Hepatocyte (in vitro differentiated cells): ENCODE measurements at regions not wholly inside any gene's neighbourhood (a gene's known extent, or its start where the extent isn't known, plus 50 kb on each side); places are given as distances from the start of the nearest gene placed in this dataset.

Source experiments
- DNase-seq: peaks from one replicate; pipeline ENCODE4 v3.0.0-alpha.2; 2016; ENCODE audit warnings: low spot score
- H2AFZ ChIP-seq: fragments of 200-600 bp; sonication (generic); 2 replicates; pipeline ENCODE4 v1.6.0; 2016; ENCODE audit warnings: antibody characterized with exemption, mild to moderate bottlenecking
- H3K27ac ChIP-seq: fragments of 200-600 bp; sonication (generic); 2 replicates; pipeline ENCODE4 v1.5.1; 2016; ENCODE audit warnings: mild to moderate bottlenecking
- H3K27me3 ChIP-seq: fragments of 200-600 bp; sonication (generic); 2 replicates; pipeline ENCODE4 v1.6.1; 2016
- H3K36me3 ChIP-seq: fragments of 200-600 bp; sonication (generic); replicated peaks from 2 replicates; pipeline ENCODE4 v1.5.1; 2016; ENCODE audit warnings: low read depth; ENCODE audit not compliant: insufficient read depth
- H3K4me1 ChIP-seq: fragments of 200-600 bp; sonication (generic); 2 replicates; pipeline ENCODE4 v1.5.1; 2016; ENCODE audit warnings: mild to moderate bottlenecking, moderate library complexity; ENCODE audit not compliant: insufficient read depth
- H3K4me2 ChIP-seq: fragments of 200-600 bp; sonication (generic); 2 replicates; pipeline ENCODE4 v1.6.0; 2016
- H3K4me3 ChIP-seq: fragments of 200-600 bp; sonication (generic); 2 replicates; pipeline ENCODE4 v1.5.1; 2016; ENCODE audit warnings: mild to moderate bottlenecking
- H3K79me2 ChIP-seq: fragments of 200-600 bp; sonication (generic); 2 replicates; pipeline ENCODE4 v1.6.0; 2017; ENCODE audit warnings: mild to moderate bottlenecking
- H3K9me2 ChIP-seq: fragments of 200-600 bp; sonication (generic); replicated peaks from 2 replicates; pipeline ENCODE4 v1.6.0; 2017; ENCODE audit warnings: mild to moderate bottlenecking; ENCODE audit not compliant: insufficient read depth
- H3K9me3 ChIP-seq: fragments of 200-600 bp; sonication (generic); 2 replicates; pipeline ENCODE4 v1.5.1; 2016; ENCODE audit warnings: low read depth, mild to moderate bottlenecking
- H4K20me1 ChIP-seq: fragments of 200-600 bp; sonication (generic); 2 replicates; pipeline ENCODE4 v1.6.0; 2016; ENCODE audit warnings: mild to moderate bottlenecking; ENCODE audit not compliant: insufficient read depth, poor library complexity, severe bottlenecking
- CTCF ChIP-seq: fragments of 200-600 bp; sonication (generic); IDR thresholded peaks from 2 replicates; pipeline ENCODE4 v1.5.1; 2016; ENCODE audit warnings: antibody characterized with exemption, mild to moderate bottlenecking; ENCODE audit not compliant: poor library complexity
- EZH2 ChIP-seq: fragments of 200-600 bp; sonication (generic); IDR thresholded peaks from 2 replicates; pipeline ENCODE4 v1.6.1; 2016; ENCODE audit warnings: antibody characterized with exemption, mild to moderate bottlenecking, borderline replicate concordance
- EZH2phosphoT487 ChIP-seq: fragments of 200-600 bp; sonication (generic); IDR thresholded peaks from one replicate; pipeline ENCODE4 v1.6.1; 2018; ENCODE audit warnings: antibody characterized with exemption, mild to moderate bottlenecking, low read depth, moderate library complexity; ENCODE audit not compliant: unreplicated experiment, severe bottlenecking
- WGBS: methylation state at CpG from one replicate; pipeline ENCODE4 v1.1.6; 2016; ENCODE audit warnings: low lambda C conversion rate; ENCODE audit errors: missing lambda C conversion rate; 5-methylcytosine and 5-hydroxymethylcytosine counted together

DNA sequence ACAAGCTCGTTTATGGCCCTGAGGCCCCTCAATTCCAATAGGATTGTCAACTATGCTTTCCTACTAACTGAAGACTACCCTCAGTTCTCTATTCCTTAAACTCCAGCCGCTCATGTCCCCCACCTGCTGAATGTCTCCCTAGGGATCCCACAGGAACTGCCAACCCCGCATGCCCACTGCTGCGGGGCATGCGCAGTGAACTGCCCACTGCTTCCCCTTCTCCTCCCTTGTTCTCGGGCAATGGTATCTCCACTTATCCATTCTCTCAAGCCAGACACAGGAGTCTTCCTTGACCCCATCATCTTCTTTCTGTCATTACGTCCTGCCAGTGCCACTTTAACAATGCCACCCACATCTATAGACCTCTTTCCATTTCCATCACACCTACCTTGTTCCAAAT, 90.0 kb downstream of the FGF18 start:
- Histone ChIP-seq H2AFZ (no peak overlapping the region), H3K9me2 (no peaks in the 10 kb centered on the region), H3K4me1 (no peaks in the 10 kb centered on the region), H3K4me2 (no peak overlapping the region), H3K4me3 (no peak overlapping the region), H3K36me3 (no peaks in the 10 kb centered on the region), H3K27me3 (no peaks in the 10 kb centered on the region), H3K27ac (no peak overlapping the region), H3K79me2 (no peaks in the 10 kb centered on the region), H4K20me1 (no peaks in the 10 kb centered on the region), H3K9me3 (no peaks in the 10 kb centered on the region)
- TF ChIP-seq CTCF (no peak), EZH2 (no peak), EZH2phosphoT487 (no peak)
- WGBS: 97% methylated on average over 7 of the region's 7 CpGs
- no peak for DNase-seq

- Histone ChIP-seq H3K4me2 (no peak overlapping the region), H2AFZ (no peak overlapping the region), H3K27me3 (no peaks in the 10 kb centered on the region), H3K9me2 (no peaks in the 10 kb centered on the region), H3K9me3 (no peaks in the 10 kb centered on the region), H4K20me1 (no peaks in the 10 kb centered on the region), H3K4me3 (no peak overlapping the region), H3K79me2 (no peaks in the 10 kb centered on the region), H3K36me3 (no peaks in the 10 kb centered on the region), H3K4me1 (no peaks in the 10 kb centered on the region), H3K27ac (no peak overlapping the region)
- 89% methylated on average over 5 of the region's 5 CpGs for WGBS
- DNase-seq: no peak
- TF ChIP-seq CTCF: no peak
- TF ChIP-seq EZH2: no peak
- TF ChIP-seq EZH2phosphoT487: no peak
Observed at GRCh38 chr5:171512397-171512796, 93.0 kb downstream of the FGF18 start.

DNA sequence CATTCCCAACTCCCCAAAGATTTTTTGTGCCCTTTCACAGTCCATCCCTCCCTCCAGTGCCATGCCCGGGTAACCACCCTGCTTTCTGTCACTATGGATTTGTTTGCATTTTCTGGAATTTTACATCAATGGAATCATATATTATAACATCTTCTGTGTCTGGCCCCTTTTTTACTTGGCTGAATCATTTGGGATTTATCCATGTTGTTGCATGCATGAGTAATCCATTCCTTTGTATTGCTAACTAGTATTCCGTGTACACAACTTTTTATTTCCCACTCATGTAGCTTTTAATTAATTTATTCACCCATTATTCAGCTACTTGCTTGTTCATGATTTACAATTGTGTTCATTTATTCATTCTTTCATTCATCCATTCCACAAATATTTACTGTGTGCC, 94.1 kb downstream of the FGF18 start:
- Histone ChIP-seq H3K36me3 (no peaks in the 10 kb centered on the region), H3K27me3 (no peaks in the 10 kb centered on the region)
- TF ChIP-seq CTCF: no peak
- TF ChIP-seq EZH2: no peak
- TF ChIP-seq EZH2phosphoT487: no peak

GRCh38 chr5:171518916-171519315, 99.5 kb downstream of the FGF18 start:
- 96% methylated on average over 13 of the region's 13 CpGs for WGBS
- no peaks in the 10 kb centered on the region for H3K9me3 ChIP-seq
- no peak overlapping the region for H3K27ac ChIP-seq
- no peaks in the 10 kb centered on the region for H3K79me2 ChIP-seq
- H4K20me1 ChIP-seq: no peaks in the 10 kb centered on the region
- DNase-seq: no peak
- H3K27me3 ChIP-seq: no peaks in the 10 kb centered on the region
- no peaks in the 10 kb centered on the region for H3K9me2 ChIP-seq
- H3K4me3 ChIP-seq: no peak overlapping the region
- TF ChIP-seq EZH2 (no peak), CTCF (no peak), EZH2phosphoT487 (no peak)
- peaks cover 19% of the 10 kb centered on the region for H3K4me1 ChIP-seq
- H3K4me2 ChIP-seq: no peak overlapping the region
- no peak overlapping the region for H2AFZ ChIP-seq
- no peaks in the 10 kb centered on the region for H3K36me3 ChIP-seq

More for the DNA sequence above, 94.1 kb downstream of the FGF18 start:
- WGBS: 75% methylated on average over 2 of the region's 2 CpGs
- DNase-seq: no peak
- Histone ChIP-seq H3K4me3 (no peak overlapping the region), H3K4me1 (no peaks in the 10 kb centered on the region), H2AFZ (no peak overlapping the region), H3K79me2 (no peaks in the 10 kb centered on the region), H4K20me1 (no peaks in the 10 kb centered on the region), H3K27ac (no peak overlapping the region), H3K9me2 (no peaks in the 10 kb centered on the region), H3K4me2 (no peak overlapping the region), H3K9me3 (no peaks in the 10 kb centered on the region)
